ENCODE measurements at regions not wholly inside any gene's neighbourhood (a gene's known extent, or its start where the extent isn't known, plus 50 kb on each side); places are given as distances from the start of the nearest gene placed in this dataset.
"Not testable (repeated sequence)": the region's sequence is repeated elsewhere in the genome, so short reads cannot be mapped to it uniquely, and the experiment has no call there.

DNA sequence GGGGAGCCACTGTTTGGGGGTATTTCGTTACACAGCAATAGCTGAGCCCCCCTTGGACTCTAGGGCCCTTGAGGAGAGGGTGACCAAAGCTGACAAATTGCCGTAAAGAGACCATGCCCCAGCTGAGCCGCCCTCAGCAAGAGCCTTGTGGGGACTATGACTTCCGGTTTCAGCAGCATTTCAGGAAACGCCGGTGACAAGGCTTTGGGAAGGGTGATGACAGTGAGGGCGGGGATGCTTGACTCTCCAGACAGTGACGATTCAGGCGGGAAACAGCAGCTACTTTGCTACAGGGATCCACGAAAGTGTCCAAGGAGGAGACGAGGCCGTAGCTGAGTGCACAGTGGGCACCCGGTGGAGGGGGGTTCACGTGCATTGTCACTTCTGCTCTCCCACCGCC, 360.8 kb downstream of the C16orf95 start:
- Histone ChIP-seq H3K4me1 (ENCODE audit: insufficient read depth, low read length) (no peaks in the 10 kb centered on the region; the same call in 1 of the 2 replicates), H3K36me3 (ENCODE audit: insufficient read depth, low read length) (no peaks in the 10 kb centered on the region), H3K9ac (ENCODE audit: low read depth, low read length) (no peak overlapping the region), H3K9me3 (ENCODE audit: control insufficient read depth, insufficient read depth, low read length) (no peaks in the 10 kb centered on the region; the same call in 1 of the 2 replicates)

DNA sequence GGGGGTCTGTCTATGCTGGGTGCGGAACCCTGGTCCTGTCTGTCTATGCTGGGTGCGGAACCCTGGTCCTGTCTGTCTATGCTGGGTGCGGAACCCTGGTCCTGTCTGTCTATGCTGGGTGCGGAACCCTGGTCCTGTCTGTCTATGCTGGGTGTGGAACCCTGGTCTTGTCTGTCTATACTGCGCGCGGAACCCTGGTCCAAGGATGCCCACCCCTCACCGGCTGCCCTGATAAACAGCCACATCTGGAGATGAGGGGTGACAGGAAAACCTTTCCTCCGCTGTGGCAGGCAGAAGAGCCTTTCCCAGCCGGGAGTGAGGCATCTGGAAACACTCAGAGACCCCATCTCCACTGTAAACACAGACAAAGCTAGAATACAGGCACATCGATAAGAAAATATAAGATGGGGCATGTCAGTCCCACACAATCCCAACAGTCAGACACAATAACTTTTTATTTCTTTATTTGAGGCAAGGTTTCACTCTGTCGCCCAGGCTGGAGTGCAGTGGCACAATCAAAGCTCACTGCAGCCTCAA, 359.5 kb downstream of the C16orf95 start:
- H3K4me1 ChIP-seq (ENCODE audit: insufficient read depth, low read length); H3K9ac ChIP-seq (ENCODE audit: low read depth, low read length); H3K36me3 ChIP-seq (ENCODE audit: insufficient read depth, low read length); H3K9me3 ChIP-seq (ENCODE audit: control insufficient read depth, insufficient read depth, low read length): not testable (repeated sequence)

DNA sequence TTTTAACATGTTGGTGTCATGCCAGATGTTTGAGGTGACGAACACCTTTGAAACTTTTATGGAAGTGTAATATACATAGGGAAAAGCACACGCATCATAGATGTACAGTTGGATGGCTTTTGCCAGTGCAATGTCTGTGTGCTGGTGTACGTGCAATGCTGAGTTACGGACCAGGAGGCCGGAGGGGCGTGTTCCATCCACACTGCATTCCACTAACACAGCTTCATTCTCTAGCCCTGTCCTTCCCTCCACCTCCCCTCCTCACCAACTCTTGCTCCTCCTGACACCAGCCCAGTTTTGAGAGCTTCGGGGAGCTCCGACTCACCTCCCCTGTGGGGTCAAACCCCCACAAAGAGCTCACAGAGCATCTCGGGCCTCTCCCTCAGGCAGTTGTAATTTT, 358.8 kb downstream of the C16orf95 start:
- Histone ChIP-seq H3K9me3 (ENCODE audit: control insufficient read depth, insufficient read depth, low read length) (no peaks in the 10 kb centered on the region), H3K9ac (ENCODE audit: low read depth, low read length) (no peak overlapping the region), H3K36me3 (ENCODE audit: insufficient read depth, low read length) (no peaks in the 10 kb centered on the region)

GRCh38 chr16:86959091-86959651, 358.0 kb downstream of the C16orf95 start:
- H3K9ac ChIP-seq (ENCODE audit: low read depth, low read length) = no peak overlapping the region
- no peaks in the 10 kb centered on the region for H3K36me3 ChIP-seq (ENCODE audit: insufficient read depth, low read length)
- H3K9me3 ChIP-seq (ENCODE audit: control insufficient read depth, insufficient read depth, low read length) = no peaks in the 10 kb centered on the region
- H3K4me1 ChIP-seq (ENCODE audit: insufficient read depth, low read length) = no peaks in the 10 kb centered on the region

More for the DNA sequence above, 358.8 kb downstream of the C16orf95 start:
- no peaks in the 10 kb centered on the region; the same call in 1 of the 2 replicates for H3K4me1 ChIP-seq (ENCODE audit: insufficient read depth, low read length)

DNA sequence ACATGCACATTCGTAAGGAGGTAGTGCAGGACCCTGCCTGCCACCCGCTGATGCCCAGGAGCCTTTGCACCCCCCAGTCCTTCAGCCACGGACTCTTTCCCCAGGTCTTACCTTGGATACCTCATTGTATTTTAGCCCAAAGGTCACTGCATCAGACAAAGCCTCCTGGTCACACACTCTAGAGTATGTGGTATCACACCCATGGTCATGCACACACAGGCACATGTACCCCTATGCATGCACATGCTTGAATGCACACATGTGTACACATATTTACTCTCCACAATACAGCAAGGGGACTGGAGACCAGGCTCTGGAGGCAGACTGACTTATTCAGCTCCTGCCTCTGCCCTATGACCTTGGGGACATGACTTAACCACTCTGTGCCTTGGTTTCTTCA, 357.5 kb downstream of the C16orf95 start:
- no peak overlapping the region for H3K9ac ChIP-seq (ENCODE audit: low read depth, low read length)
- H3K36me3 ChIP-seq (ENCODE audit: insufficient read depth, low read length) = no peaks in the 10 kb centered on the region
- no peaks in the 10 kb centered on the region for H3K9me3 ChIP-seq (ENCODE audit: control insufficient read depth, insufficient read depth, low read length)
- no peaks in the 10 kb centered on the region for H3K4me1 ChIP-seq (ENCODE audit: insufficient read depth, low read length)

DNA sequence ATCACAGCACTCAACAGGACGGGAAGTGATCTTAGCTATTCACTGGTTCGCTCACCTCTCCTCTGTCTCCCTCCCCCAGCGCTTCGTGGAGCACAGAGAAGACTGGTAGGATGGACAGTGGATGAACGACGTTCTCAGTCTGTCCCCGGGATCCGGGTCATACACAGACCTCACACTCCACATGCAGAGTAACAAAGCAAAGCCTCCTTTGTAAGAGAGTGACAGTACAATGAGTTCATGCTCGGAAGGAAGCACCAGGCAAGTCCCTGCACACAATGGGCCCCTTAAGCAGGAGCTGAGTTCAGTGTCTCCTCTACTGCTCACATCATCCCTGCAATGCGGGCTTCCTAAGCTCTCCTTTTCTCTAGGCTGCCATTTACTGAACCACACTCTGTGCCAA, 356.9 kb downstream of the C16orf95 start:
- Histone ChIP-seq H3K9me3 (ENCODE audit: control insufficient read depth, insufficient read depth, low read length) (no peaks in the 10 kb centered on the region), H3K9ac (ENCODE audit: low read depth, low read length) (no peak overlapping the region), H3K36me3 (ENCODE audit: insufficient read depth, low read length) (no peaks in the 10 kb centered on the region), H3K4me1 (ENCODE audit: insufficient read depth, low read length) (no peaks in the 10 kb centered on the region)

DNA sequence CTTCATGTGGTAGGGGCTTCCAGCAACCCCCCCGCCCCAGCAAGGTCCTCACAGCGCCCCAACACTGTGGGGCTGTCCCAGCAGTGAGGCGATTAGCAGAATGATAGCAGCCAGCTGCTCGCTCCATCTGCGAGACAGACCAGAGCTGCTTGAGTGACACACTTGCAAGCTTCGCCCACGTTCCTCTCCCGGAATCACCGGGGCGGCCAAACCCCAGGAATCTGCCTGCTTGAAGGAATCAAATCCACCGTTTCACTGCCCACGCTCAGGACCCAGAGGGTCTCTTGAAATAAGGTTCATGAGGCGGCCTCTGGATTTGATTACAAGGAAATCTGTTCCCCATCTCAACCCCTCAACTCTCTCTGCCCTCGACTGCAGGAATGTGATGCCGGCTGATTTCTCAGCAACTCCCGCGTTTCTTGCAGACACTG, 356.0 kb downstream of the C16orf95 start:
- Histone ChIP-seq H3K9me3 (ENCODE audit: control insufficient read depth, insufficient read depth, low read length) (no peaks in the 10 kb centered on the region), H3K36me3 (ENCODE audit: insufficient read depth, low read length) (no peaks in the 10 kb centered on the region), H3K4me1 (ENCODE audit: insufficient read depth, low read length) (no peaks in the 10 kb centered on the region), H3K9ac (ENCODE audit: low read depth, low read length) (no peak overlapping the region)

DNA sequence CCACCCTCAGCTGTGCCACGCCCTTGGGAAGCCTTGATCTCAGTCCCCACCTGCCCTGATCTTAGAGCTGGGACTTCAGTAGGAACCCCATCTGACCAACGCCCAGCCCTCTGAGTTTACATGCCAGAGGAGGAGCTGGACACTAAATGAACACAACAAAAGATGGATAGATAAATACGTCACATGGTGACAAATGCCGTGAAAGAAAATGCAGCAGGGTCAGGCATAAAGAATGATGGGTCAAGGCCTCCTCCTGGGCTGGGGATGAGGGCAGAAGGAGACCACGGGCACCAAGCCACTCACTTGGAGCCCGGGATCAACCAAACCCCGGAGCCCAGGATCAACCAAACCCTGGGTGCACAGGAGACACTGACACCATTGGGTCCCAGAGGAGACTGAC, 354.9 kb downstream of the C16orf95 start:
- Histone ChIP-seq H3K4me1 (ENCODE audit: insufficient read depth, low read length) (no peaks in the 10 kb centered on the region), H3K9ac (ENCODE audit: low read depth, low read length) (no peak overlapping the region), H3K9me3 (ENCODE audit: control insufficient read depth, insufficient read depth, low read length) (no peaks in the 10 kb centered on the region), H3K36me3 (ENCODE audit: insufficient read depth, low read length) (no peaks in the 10 kb centered on the region)

- Histone ChIP-seq H3K9ac (ENCODE audit: low read depth, low read length) (no peak overlapping the region), H3K36me3 (ENCODE audit: insufficient read depth, low read length) (no peaks in the 10 kb centered on the region), H3K4me1 (ENCODE audit: insufficient read depth, low read length) (no peaks in the 10 kb centered on the region), H3K9me3 (ENCODE audit: control insufficient read depth, insufficient read depth, low read length) (no peaks in the 10 kb centered on the region; the same call in 1 of the 2 replicates)
These were observed 354.3 kb downstream of the C16orf95 start for GRCh38 chr16:86962913-86963312.

DNA sequence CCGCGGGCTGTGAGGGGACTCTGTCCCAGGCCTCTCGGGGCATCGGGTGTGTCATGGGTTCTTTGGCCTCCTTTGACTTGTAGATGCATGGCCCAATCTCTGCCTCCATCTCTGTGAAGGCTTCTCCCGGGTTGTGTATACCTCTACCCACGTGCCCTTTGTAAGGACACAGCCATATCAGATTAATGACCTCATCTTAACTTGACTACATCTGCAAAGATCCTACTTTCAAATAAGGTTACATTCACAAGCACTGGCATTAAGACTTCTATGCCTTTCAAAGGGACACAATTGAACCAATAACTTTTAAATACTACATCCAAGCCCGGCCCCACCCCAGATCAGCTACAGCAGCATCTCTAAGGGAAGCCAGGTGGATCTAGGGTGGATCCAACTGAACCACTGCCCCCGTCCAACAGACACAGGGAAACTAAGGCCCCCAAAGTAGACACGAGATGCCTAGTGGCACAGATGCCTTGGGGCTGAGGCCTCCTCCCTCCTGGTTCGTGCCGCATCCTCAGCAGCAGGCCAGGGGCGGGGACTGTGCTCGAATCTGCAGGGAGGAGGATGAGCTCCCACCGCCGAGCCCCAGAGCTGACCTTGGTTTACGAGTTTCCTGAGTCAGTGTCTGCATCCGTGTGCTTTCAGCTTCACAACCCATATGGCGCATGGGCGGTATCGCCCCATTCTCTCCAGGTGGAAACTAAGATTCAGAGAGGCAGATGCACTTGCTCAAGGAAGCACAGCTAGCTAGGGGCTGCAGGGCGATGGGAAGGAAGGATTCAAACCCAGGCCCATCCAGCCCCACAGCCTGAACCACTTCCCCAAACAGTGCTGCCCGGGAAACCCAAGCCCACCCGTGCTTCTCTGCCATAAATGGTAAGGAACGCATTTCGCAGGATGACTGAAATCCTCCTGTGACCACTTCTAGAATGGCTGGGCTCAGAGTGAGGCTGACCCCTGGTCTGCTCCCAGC, 353.3 kb downstream of the C16orf95 start:
- Histone ChIP-seq H3K36me3 (ENCODE audit: insufficient read depth, low read length) (no peaks in the 10 kb centered on the region), H3K9me3 (ENCODE audit: control insufficient read depth, insufficient read depth, low read length) (no peaks in the 10 kb centered on the region; the same call in 1 of the 2 replicates), H3K4me1 (ENCODE audit: insufficient read depth, low read length) (no peaks in the 10 kb centered on the region), H3K9ac (ENCODE audit: low read depth, low read length) (no peak overlapping the region)

DNA sequence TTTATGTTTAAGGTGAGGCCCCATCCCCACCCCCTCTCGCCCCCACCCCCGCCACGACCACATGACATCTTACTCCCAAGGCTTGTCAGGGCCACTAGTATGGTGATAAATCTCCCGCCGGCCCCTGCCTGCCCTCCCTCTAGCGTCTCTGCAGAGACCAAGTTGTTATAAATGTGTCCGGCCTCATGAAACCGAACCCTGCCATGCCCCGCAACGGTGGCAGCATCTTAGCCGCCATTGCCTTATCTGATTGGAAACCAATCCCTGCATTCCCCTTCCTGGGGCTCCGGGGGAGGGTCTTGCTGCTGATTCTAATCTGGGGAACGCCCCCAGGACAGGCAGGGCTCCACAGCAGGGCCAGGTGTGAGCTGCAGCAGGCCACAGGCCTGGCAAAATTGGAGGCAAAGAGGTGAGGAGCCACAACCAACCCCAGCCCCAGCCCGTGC, 352.4 kb downstream of the C16orf95 start:
- H3K4me1 ChIP-seq (ENCODE audit: insufficient read depth, low read length) = no peaks in the 10 kb centered on the region
- H3K9ac ChIP-seq (ENCODE audit: low read depth, low read length) = no peak overlapping the region
- H3K9me3 ChIP-seq (ENCODE audit: control insufficient read depth, insufficient read depth, low read length) = no peaks in the 10 kb centered on the region; the same call in 1 of the 2 replicates
- no peaks in the 10 kb centered on the region for H3K36me3 ChIP-seq (ENCODE audit: insufficient read depth, low read length)

DNA sequence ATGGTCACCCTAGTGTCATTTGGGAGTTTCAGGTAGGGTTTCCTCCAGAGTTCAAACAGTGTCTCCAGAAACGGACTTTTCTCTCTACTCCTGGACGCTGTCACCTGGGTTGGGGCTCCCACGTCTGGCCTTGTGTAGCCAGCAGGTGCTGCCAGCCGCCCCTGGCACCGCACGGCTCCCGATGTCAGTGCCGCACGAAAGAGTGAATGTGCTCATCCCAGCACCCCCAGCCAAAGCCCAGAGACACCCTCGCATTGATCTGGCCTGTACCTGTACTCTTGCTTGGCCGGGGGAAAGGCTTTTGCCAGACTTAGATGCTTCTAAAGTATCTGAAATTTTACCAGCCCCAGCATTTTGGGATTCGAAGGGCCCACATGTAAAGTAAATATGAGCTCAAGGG, 351.9 kb downstream of the C16orf95 start:
- Histone ChIP-seq H3K9ac (ENCODE audit: low read depth, low read length) (no peak overlapping the region), H3K4me1 (ENCODE audit: insufficient read depth, low read length) (no peaks in the 10 kb centered on the region), H3K36me3 (ENCODE audit: insufficient read depth, low read length) (no peaks in the 10 kb centered on the region), H3K9me3 (ENCODE audit: control insufficient read depth, insufficient read depth, low read length) (no peaks in the 10 kb centered on the region; the same call in 1 of the 2 replicates)

GRCh38 chr16:86965840-86966550, 351.2 kb downstream of the C16orf95 start:
- H3K9ac ChIP-seq (ENCODE audit: low read depth, low read length) = no peak overlapping the region
- H3K9me3 ChIP-seq (ENCODE audit: control insufficient read depth, insufficient read depth, low read length) = no peaks in the 10 kb centered on the region; the same call in 1 of the 2 replicates
- no peaks in the 10 kb centered on the region for H3K4me1 ChIP-seq (ENCODE audit: insufficient read depth, low read length)
- H3K36me3 ChIP-seq (ENCODE audit: insufficient read depth, low read length) = no peaks in the 10 kb centered on the region

- Histone ChIP-seq H3K9ac (ENCODE audit: low read depth, low read length) (no peak overlapping the region), H3K9me3 (ENCODE audit: control insufficient read depth, insufficient read depth, low read length) (no peaks in the 10 kb centered on the region; the same call in 1 of the 2 replicates), H3K4me1 (ENCODE audit: insufficient read depth, low read length) (no peaks in the 10 kb centered on the region), H3K36me3 (ENCODE audit: insufficient read depth, low read length) (no peaks in the 10 kb centered on the region)
These were observed 350.4 kb downstream of the C16orf95 start for GRCh38 chr16:86966777-86967176.
